ENCODE measurements at regions not wholly inside any gene's neighbourhood (a gene's known extent, or its start where the extent isn't known, plus 50 kb on each side); places are given as distances from the start of the nearest gene placed in this dataset.

DNA sequence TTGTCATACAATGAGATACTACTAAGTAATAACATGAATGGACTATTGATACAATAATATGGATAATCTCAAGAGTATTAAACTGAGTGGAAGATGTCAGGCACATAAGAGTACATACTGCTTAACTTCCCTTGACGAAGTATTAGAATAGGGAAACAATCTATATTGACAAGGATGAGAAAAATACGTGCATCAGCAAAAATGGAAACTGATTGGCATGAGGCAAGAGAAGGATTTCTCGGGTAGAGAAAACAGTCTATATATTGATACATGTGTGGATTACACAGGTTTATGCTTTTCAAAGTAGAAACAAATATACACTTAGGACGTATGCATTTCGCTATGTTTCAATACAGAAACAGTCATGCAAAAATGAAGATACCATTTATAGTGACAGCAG, 57.4 kb downstream of the PRR20E start:
- no peak for DNase-seq

DNA sequence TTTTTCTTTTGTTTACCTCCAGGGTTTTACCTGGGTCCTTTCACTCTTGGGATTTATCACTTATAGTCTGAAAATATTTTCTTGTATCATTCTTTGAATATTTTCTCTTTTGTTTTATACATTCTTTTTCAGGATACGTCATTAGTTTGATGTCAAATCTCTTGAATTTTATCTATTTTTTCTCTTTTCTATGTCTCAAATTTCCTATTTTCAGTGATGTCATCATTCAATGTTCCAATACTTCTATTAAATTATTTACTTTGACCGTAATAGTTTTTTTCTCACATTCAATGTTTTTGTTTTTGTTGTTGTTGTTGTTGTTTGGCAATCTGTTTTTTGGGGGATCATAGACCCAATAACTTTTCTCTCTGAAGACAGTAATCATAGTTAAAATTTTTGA, 83.5 kb downstream of the PRR20E start:
- DNase-seq, result no peak

DNA sequence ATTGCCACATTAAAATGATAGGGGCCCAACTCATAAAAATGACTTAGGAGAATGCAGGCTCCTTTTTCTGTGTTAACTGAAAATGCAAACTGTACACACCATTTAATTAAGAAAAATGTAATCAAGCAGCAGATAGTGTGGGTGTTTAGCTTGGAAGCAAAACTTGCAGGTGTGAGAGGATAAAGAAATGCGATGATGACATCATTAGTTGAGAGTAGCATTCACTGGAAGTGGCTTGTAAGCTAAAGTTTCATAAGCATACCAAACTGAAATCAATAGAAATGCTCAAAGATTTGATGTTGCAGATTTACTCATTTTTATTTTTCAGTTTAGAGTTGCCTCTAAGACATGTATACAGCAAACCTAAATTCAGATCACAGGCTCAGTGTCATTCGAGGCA, 86.6 kb downstream of the PRR20E start:
- DNase-seq, result no peak

DNA sequence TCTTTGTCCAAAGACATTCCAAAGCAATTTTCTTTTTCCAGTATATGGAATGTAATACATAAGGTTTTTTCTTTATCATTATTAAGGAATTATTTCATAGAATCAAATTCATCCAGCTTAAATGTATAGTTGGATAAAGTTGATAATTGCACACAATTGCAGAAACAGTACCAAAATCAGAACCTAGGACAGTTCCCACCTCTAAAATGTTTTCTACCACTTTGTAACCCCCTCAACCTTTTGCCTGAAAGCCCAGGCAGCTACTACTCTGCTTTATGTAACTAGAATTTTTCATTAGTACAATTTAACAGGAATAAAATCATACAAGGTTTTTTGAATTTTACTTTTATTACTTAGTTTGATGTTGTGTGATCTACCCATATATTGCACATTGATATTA, 98.0 kb downstream of the PRR20E start:
- no peak for DNase-seq

DNA sequence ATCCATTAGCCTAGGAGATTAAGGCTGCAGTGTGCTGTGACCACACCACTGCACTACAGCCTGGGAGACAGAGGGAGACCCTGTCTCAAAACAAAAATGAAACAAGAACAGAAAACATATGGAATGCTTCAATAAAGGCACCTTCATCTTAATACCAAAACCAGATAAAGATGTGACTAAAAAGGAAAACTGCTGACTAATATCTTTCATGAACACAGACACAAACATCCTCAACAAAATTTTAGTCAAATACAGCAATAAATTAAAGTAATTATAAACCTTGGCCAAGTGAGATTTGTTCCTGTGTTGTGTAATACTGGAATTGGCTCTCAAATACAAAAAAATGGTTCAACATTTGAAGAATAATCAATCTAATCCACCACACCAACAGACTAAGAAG, 103.5 kb downstream of the PRR20E start:
- DNase-seq, result no peak

DNA sequence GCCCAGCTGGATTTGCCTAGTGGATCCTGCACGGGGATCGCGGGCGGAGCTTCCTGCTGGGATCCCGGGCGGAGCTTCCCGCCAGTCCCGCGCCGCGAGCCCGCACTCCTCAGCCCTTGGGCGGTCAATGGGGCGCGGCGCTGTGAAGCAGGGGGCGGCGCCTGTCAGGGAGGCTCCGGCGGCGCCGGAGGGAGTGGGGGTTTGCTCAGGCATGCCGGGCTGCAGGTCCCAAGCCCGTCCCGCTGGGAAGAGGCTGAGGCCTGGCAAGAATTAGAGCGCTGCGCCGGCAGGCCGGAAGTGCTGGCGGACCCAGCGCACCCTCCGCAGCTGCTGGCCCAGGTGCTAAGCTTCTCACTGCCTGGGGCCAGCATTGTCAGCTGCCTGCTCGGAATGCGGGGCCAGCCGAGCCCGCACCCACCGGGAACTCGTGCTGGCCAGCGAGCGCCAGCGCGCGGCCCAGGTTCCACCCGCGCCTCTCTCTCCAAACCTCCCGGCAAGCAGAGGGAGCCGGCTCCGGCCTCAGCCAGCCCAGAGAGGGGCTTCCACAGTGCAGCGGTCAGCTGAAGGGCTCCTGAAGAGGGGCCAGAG, 119.6 kb downstream of the PRR20E start:
- no peak for DNase-seq

DNA sequence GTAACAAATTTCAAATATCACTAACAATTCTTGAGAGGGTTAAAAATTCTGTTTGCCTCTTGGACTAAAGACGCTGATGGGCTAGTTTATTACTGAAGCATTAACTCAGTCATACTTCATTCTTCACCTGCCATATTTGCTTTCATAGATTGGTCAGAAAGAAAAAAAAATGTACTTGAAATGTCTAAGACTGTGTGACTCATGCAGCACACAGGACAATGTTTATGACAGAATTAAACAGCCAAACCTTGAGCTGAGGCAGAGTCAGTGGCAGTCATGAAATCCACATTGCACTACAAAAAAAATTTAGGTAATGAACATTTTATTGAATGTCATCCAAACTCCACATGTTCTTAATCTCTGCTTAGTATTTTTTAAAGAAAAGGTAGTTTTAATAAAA, 135.6 kb downstream of the PRR20E start:
- no peak for DNase-seq

DNA sequence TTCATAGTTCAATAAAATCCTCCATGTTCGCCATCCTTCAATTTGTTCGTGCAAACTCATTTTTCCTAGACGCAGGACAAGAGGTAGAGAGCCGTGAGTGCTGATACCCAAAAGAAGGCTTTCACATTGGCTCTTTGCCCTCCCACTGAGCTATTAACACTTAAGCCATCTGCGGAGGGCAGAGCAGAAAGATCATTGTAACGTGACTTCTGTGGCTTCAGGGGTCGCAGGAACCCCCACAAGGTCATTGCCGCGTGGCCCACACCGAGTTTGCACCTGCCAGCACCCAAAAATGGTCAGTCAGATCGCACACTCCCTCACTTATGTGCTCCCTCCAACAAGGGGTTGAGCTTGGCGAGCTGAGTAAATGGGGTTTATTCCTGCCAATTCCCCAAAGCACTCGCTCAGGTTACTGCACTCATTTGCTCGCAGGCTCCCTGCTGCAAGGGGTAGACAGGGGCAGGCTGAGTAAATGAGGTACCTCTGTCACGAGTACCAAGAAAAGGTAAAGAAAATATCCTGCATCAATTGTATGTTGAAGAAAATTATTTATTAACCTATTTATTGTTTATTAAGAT, 144.1 kb downstream of the PRR20E start:
- DNase-seq, result no peak

DNA sequence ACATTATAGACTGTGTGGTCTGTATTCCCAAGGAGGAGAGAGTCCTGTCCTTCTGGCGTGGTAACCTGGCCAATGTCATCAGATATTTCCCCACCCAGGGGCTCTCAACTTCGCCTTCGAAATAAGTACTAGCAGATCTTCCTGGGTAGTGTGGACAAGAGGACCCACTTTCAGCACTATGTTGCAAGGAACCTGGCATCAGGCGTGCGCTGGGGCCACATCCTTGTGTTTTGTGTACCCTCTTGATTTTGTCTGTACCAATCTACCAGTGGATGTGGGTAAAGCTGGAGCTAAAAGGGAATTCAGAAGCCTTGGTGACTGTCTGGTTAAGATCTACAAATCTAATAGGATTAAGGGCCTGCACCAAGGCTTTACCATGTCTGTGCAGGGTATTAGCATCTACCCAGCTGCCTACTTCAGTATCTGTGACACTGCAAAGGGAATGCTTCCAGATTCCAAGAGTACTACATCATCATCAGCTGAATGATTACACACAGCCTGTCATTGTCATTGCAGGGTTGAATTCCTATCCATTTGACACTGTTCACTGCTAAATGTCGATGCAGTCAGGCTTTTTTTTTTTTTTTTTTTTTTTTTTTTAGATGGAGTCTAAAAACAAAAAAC, 148.0 kb downstream of the PRR20E start:
- DNase-seq, result no peak

DNA sequence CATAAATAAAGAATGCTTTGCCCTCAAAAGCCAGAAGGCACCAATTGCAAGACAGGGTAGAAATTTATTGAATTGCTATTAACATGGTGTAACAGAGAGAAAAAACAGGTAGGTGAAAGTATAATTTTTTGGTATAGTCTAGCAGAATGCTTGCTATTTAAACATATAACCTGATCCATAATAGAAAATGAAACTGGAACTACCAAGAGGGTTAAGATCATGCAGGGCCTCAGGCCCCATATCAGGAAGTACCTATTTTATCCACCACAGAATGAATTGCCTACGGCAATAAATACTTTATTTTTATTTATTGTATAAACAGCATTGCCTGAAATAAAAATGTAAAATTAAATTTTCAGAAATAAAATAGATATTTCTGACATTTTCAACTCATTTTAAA, 159.5 kb downstream of the PRR20E start:
- no peak for DNase-seq

DNA sequence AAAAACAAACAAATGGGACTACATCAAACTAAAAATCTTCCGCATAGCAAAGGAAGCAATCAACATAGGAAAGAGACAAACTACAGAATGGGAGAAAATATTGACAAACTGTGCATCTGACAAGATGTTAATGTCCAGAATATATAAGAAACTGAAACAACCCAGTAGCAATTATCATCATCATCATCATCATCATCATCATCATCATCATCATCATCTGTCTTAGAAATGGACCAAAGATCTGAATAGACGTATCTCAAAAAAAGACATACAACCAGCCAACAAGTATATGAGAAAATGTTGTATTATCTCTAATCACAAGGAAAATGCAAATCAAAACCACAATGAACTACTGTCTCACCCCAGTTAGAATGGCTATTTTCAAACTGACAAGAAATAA, 173.9 kb downstream of the PRR20E start:
- DNase-seq, result no peak

DNA sequence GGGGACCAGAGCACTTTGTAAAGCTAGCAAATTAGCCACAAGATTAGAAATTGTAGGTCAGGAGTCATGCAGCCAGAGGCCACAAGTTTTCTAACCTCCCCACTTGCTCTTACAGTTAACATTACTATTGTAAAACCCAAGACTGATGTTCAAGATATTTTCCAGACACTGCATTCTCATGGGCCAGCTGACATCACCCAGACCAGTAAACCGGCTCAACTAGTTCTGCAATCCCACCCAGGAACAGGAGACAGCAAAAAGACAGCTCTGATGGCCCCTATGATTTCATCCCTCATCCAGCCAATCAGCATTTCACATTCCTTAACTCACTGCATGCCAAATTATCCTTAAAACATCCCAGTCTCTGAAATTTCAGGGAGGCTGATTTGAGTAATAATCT, 178.5 kb downstream of the PRR20E start:
- no peak for DNase-seq

DNA sequence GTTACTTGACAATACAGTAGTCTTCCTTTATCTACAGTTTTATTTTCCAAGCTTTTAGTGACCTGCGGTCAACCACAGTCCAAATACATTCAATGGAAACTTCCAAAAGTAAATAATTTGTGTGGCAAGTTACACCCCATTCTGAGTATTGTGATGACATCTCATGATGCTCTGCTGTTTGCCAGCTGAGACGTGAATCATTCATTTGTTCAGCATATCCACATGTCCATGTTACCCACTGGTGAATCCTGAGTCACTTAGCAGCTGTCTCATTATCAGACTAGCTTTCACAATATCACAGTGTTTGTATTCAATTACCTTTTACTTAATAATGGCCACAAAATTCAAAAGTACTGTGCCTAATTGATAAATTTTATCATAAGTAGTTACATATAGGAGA, 179.8 kb downstream of the PRR20E start:
- no peak for DNase-seq

DNA sequence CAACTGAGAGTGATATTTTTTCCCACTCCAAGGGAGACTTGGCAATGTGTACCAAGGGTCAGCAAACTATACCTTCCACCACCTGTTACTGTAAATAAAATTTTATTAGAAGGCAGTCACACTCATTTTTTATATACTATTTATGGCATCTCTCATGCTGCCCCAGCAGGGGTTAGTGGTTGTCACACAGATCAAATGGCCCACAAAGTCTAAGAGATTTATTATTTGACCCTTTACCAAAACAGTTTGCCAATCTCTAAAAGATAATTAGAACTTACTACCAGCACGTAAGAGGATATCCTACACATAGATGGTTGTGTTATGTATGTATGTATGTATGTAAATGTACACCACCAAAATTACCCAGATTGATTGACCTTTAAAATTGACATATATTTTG, 185.1 kb downstream of the PRR20E start:
- no peak for DNase-seq

DNA sequence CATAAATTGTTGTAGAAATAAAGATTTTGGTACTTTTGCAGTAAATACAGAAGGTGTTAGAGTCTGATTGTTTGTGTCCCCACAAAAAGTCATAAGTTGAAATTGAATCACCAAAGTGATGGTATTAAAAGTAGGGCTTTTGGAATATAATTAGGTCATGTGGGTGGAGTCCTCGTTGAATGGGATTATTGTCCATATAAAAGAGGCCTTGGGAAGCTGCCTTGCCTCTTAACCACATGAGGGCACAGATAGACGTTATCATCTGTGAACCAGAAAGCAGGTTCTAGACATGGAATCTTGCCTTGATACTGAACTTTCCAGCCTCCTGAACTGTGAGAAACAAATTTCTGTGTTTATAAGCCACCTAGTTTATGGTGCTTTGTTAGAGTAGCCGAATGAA, 186.8 kb downstream of the PRR20E start:
- no peak for DNase-seq

DNA sequence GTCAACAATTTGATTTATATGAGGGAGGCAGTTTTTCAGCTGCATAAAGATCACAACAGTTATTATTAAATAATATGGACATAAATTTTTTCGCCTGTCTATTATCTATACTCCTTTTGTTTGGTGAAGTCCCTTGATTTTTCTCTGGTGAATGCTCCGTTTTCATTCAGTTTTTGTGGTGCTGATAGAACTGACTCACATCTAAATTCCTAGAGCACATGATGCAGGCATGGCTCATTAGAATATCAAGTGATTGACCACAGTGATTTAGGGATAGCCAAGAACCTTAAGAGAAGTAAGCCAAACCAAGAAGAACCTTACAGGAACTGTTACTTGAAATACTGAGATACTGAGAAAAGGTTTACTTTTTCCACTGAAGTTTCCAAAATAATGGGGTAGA, 208.9 kb downstream of the PRR20E start:
- DNase-seq, result no peak

DNA sequence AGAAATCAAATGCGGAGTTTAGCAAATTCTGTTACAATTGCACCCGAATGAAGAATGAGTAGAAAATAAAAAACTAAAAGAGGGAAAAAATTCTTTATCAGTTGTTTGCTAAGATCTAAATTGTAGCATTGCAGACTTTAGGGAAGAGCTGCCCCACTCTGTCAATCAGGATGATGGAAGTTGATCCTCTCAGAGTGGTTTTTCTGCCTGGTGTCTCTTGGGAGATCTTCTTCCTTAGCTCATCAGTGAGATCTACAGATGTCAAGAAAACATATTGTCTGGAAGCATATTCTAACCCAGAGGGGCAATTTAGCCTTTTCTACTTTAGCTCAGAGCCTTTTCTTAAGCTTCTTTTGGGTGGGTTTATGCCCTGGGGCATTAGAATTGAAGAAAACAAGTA, 223.2 kb upstream of the PCDH17 start:
- no peak for DNase-seq

DNA sequence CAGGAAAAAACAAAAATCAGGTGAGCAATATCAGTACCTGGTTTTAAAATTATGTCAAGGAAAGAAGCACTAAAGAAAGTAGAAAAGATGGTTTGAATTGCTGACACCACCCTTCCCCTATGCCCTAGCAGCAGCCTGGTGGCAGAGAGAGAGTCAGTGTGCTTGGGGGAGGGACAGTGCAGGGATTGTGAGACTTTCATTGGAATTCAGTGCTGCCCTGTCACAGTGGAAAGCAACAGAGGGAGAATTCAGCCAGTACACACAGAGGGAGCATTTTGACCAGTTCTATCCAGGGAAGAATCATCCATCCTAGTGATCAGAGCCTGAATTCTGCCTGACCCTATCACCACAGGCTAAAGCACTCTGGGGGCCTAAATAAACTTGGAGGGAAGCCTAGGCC, 222.4 kb upstream of the PCDH17 start:
- DNase-seq, result no peak

DNA sequence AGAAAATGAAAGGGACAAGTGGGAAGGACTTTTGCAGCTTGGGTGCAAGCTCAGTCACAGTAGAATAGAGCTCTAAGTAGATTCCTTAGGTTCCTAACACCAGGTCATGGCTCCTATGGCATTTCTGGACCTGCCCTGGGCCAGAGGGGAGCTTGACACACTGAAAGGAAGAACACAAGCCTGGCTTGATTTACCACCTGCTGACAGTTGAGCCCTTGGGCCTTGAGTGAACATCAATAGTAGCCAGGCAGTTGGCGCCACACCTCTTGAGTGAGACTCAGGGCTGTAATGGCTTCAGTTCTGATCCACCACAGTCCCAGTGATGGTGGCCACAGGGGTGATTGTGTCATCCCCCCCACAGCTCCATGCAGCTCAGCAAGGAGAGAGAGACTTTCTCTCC, 221.9 kb upstream of the PCDH17 start:
- no peak for DNase-seq

DNA sequence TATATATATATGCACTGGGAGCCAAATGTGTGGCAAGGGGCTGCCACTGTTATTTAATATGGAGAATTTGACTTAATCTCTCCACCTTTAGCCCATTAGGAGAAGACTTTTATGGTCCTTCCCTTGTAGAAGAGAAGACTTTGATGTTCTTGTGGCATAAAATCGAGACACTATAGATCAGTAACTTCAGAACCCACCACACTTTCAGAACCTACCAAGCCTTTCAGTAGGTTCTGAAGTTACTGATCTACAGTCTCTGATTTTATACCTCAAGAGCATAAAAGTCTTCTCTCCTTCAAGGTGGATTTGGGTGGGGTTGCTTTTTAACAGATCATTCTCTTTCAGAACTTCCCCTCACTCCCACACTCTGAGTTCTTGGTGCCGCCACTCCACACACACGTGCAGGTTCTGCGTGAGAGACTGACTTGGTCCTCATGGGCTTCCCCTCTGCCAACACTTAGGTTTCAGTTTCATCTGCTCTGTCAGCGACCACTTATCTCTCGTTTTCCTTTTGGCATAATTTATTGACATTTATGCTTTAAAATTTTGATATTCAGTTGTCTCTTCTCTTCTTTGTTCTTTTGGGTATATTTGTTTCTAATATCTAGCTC, 213.4 kb upstream of the PCDH17 start:
- no peak for DNase-seq

DNA sequence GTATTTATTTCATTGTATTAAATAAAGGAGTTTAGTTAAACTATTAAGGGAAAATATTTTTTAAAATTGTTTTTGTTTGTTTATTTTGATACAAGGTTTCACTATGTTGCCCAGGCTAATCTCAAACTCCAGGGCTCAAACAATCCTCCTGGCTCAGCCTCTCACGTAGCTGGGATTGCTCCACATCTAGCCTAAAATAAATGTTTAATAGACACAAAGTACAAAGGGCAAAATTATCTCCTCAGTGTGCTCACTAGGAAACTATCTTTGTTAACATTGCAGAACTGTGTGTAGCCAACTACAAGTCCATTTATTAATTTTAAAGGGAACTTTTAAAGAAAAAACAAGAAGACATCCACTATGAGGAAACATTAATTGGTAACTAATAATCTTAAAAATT, 207.2 kb upstream of the PCDH17 start:
- DNase-seq, result no peak

DNA sequence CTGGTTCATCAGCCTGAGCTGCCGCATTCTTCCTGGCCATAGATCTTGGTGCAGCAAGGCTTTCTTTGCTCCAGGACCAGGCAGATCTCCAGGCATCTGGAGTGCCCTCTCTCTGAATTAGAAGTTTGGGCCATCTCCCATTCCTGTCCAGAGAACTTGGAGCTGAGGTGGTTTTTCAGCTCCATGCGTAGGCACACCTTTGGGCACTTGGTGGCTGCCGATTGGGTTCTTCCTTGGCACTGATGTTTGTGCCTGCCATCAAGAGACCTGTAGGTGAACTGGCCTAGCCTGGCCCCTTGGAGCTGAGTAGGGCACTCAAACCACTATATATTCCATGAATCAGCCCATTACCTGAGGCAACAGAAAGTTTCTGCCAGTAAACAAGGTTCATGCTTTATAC, 206.0 kb upstream of the PCDH17 start:
- DNase-seq, result no peak

DNA sequence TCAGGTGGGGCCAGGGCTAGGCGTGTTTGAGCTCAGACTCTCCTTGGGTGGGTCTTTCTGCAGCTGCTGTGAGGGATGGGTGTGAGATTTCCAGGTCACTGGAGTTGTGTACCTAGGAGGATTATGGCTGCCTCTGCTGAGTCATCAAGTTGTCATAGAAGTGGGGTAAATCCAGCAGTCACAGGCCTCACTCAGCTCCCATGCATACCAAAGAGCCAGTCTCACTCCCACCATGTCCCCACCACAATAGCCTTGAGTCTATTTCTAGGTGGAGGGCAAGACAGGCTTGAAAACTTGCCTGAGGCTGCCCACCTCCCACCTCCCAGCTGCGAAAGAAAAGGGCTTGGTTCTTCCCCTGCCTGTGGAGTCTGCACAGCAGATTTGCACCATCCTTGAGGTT, 194.0 kb upstream of the PCDH17 start:
- DNase-seq, result no peak

DNA sequence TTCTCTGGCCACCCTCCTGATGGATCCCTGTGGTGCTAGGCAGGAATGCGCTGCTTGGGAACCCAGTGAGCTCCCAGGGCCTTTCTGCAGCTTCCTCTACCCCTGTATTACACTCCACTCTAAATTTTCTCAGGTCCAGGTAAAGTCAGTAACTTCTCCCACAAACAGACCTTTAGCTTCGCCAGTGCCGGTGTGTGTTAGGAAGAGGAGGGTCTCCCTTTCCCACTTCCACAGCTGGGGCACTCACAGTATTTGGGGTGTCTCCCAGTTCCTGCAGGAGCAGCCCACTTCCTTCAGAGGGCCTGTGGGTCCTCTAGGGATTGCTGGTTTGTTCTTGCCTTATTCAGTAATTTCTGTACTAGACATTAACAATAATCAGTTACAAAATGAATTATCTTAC, 193.5 kb upstream of the PCDH17 start:
- DNase-seq, result no peak

DNA sequence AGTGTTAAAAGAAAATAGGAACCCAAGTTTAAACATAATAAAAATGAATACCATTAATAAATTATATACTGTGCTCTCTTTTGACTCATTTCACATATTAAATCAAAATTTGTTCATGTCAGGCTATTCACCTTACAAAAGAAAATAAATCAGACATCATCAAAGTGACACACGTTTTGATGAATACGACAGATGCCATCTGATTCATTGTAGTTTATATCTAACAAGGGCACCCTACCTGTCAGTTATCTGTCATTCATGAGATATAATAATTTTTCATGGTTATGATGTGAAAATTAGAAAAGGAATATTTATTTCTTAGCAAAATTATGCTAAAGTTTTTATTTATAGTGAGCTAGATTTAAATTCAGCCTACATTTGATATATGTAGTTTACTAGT, 188.1 kb upstream of the PCDH17 start:
- DNase-seq, result no peak
